GM08714 (cell line): ENCODE measurements at regions not wholly inside any gene's neighbourhood (a gene's known extent, or its start where the extent isn't known, plus 50 kb on each side); places are given as distances from the start of the nearest gene placed in this dataset.
A peak's percentile ranks its signal among the peaks of the same experiment; 100 is the strongest.

Experiments
- H3K4me3 ChIP-seq: fragments of 200-500 bp; sonication (Bioruptor generic); 2 replicates; pipeline ENCODE4 v1.5.1; 2014; ENCODE audit warnings: mild to moderate bottlenecking, low read length, inconsistent platforms
- ZNF274 ChIP-seq: IDR thresholded peaks from 2 replicates; pipeline ENCODE4 v1.6.1; 2012; ENCODE audit warnings: mild to moderate bottlenecking, low read depth, low read length

GRCh38 chr17:81345228-81346089 lies 49.8 kb upstream of the BAHCC1 start:
- no peak for TF ChIP-seq ZNF274
- H3K4me3 ChIP-seq, result peak overlapping the region; percentile 77
